NCI-H460 (cell line): ENCODE measurements at regions not wholly inside any gene's neighbourhood (a gene's known extent, or its start where the extent isn't known, plus 50 kb on each side); places are given as distances from the start of the nearest gene placed in this dataset.

ENCODE experiments used
- DNase-seq: peaks from one replicate; pipeline ENCODE4 v3.0.0-alpha.2; 2016; ENCODE audit warnings: low read depth; ENCODE audit errors: extremely low read depth

GRCh38 chr7:113486548-113486947 is 368.2 kb upstream of the SMIM30 start:
- DNase-seq, result no peak

- no peak for DNase-seq
Observed at GRCh38 chr7:113483657-113484056, 365.3 kb upstream of the SMIM30 start.

DNA sequence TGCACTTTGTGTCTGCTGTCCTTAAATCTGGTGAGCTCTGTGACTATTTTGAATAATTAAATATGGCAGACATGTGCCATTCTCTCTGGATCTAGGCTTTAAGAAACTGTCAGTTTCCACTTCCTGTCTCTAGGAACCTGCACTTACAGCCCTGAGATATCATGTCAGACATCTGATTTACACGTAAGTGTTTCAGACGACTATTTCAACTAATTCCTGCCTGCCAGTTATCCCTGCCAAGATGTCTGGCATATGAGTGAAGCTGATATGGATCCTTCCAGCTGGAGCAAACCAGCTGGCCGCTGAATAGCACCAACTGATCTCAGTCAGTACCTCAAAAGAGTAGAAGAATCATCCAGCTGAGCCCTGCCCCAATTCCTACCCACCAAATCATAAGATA is 362.2 kb upstream of the SMIM30 start:
- no peak for DNase-seq

DNA sequence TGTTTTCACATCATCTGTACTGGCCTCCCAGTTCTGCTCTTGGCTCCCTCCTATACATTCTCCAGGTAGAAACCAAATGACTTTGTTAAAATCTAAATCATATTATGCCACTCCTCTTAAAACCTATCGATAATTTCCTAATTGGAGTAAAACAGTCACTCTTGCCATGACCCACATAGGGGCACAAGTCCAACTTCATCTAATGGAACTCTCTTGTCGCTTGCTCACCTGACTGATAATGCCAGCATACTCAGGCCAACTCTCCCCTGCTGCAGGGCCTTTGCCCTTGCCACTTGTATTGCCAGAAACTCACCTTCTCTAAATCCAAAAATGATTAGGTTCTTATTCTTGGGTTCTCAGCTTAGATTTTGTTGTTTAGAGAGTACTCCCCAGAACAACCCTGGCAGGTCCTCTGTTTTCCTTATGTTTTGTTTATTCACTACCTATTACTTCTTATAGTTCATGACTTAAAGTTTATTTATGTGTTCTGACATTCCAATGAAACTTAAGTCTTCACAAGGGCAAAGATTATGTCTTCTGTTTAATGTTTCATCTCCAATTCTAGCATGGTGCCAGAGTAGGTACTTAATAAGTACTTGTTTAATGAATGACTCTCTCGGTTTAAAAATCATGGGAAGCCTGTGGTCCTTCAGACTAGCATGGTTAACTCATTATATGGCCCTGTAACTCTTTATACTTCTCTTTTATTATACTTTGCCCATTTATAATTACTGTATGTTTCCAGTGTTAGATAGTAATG is 345.9 kb upstream of the SMIM30 start:
- DNase-seq, result no peak

DNA sequence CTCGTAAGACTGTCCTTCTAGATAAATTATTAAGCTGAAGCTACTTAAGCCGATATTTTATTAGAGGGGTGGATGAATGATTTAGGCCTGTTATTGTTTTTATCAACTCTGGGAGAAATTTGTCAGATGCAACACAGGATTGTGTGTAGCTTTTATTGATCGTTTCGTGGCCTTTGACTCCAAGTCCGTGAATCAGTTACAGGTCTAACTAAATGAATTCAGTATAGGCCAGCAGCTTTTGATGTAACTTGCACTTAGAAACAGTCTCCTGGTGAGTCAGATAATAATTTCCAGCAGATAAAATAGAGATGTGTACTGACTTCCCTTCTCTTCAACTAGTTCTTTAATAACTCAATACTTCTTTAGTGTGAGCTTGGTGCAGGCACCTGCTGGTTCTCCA is 341.7 kb upstream of the SMIM30 start:
- DNase-seq, result no peak

DNA sequence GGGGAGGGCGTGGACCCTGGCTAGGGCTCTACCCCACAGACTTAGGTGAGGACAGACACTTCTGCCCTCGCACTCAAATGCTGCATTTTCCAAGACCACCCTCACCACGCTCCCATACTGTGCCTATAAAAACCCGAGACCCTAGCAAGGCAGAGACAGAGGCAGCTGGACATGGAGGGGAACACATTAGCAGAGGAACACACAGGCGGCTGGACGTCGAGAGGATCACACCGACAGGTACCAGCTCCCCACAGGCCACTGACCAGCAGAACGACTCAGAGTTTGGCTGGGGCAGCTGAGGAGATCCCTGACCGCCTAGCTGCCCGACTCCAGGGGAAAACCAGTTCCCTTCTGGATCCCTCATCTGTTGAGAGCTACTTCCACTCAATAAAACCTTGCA is 338.2 kb upstream of the SMIM30 start:
- DNase-seq, result no peak

- DNase-seq, result no peak
Observed at GRCh38 chr7:113454597-113455169, 336.3 kb upstream of the SMIM30 start.

GRCh38 chr7:113452245-113452644 is 333.9 kb upstream of the SMIM30 start:
- DNase-seq, result no peak

- DNase-seq, result no peak
Observed at GRCh38 chr7:113446791-113447190, 328.4 kb upstream of the SMIM30 start.

DNA sequence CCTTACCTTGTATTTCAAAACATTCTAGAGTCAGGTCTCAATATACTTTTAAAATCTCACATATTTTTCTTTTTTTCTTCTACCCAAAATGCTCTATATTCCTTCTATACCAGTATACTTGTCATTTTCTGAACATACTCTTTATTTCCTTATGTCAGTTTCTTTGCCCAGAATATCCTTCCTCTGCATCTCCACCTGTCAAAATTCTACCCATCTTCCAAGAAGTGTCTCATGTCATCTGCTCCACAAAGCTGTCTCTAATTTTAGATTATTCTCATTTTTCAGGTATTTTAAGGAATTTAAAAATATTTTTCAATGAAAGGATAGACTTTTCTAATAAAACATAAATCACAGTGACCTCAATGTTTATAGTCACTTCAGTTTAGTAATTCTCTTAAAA is 328.0 kb upstream of the SMIM30 start:
- DNase-seq, result no peak

GRCh38 chr7:113444261-113444660 is 325.9 kb upstream of the SMIM30 start:
- DNase-seq, result no peak

- no peak for DNase-seq
Observed at GRCh38 chr7:113440173-113440572, 321.8 kb upstream of the SMIM30 start.

DNA sequence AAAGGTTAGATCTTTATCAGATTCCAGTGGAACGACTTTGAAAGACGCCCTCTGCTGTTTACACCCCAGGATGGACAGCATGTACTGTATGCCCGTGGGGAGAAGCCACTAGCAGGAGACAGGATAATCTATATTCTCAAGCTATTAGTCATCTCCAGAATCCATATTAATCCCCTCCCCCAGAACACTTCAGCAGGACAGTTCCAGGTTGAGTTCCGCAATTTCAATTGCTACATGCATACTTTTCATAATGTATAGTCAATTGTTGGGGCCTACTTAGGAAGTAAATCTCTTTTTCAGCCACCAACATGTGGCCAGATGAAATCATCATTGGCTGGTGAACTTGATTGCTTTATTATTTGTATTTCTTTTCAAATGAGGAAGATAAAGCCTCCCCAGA is 313.1 kb upstream of the SMIM30 start:
- no peak for DNase-seq

DNA sequence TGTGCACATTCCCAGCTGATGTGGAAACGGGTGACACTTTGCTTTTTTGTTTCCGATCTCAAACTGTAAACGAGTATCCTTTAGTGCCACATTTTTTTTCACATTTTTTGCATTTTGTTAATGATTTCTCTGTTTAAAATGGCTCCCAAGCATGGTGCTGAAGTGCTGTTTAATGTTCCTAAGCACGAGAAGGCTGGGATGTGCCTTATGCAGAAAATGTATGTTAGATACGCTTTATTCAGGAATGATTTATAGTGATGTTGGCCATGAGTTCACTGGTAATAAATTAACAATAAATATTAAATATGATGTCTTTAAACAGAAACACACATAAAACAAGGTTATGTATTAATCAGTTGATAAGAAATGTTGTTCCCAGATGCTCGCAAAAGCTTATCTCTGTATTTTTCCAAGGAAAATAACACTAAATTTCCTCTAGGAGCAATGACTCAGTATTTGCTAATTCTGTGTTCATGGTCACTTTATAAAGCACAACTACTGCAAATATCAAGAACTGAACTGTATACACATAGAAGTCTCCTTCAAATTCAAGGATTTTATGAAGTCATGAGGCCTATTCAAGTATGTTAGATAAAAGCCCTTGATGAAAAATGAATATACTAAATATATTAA is 305.9 kb upstream of the SMIM30 start:
- no peak for DNase-seq

DNA sequence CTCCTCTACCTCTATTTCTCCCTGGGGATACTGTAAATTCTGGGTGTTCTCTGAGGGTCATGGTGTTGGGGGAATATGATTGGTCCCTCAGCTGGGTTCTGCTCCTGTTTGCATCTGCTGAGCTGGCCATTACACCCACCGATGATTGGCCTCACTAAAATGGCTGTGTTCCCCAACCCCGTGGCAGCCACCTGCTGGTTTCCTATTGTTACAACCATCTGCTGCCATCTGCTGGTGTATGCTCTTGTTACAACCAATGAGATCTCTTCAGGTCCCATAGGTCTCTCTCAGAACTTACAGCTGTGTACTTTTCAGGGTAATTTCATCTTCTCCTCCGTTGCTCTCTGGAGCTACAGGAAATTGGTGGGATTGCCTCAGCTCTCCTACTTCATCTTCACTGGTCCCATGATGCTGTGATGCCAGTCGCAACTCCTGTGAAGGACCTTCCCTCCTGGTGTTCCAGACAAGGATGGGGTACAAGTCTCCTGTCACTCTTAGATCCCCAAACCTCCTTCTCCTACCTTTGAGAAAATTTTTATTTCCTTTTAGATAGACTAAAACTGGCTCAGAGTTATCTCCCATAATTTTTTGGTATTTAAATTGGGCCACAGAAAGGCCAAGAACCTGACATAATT is 303.5 kb upstream of the SMIM30 start:
- DNase-seq, result peak; percentile 87

- no peak for DNase-seq
Observed at GRCh38 chr7:113414401-113415035, 296.2 kb upstream of the SMIM30 start.

GRCh38 chr7:113412410-113412809 is 294.1 kb upstream of the SMIM30 start:
- DNase-seq, result no peak

GRCh38 chr7:113410796-113411195 is 292.4 kb upstream of the SMIM30 start:
- DNase-seq, result no peak

- DNase-seq, result no peak
Observed at GRCh38 chr7:113408999-113409398, 290.6 kb upstream of the SMIM30 start.

- no peak for DNase-seq
Observed at GRCh38 chr7:113405296-113406056, 287.1 kb upstream of the SMIM30 start.
